ENCODE measurements at regions not wholly inside any gene's neighbourhood (a gene's known extent, or its start where the extent isn't known, plus 50 kb on each side); places are given as distances from the start of the nearest gene placed in this dataset.

DNA sequence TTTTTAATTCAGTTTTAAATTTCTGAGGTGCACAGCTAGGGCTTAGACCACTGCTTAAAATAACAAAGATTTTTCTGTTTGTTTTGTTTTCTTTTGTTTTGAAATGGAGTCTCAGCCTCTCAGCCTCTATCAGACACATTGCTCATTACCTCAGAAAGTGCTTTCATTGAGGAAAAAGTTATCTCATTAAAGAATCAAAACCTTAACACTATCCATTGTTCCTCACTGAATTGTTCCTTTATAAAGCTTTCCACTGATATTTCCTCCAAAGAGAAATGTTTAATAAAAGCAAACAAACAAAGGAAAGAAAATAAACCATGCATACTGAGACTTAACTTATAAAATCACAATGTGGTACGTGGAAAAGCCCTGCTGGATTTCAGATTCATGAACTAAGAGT is 63.8 kb downstream of the SIPA1L2 start:
- intact Hi-C loops (cut with micrococcal nuclease; ENCODE audit: unreplicated experiment) (no loop called here), in situ Hi-C loops (cut with HindIII; ENCODE audit: low pct_unique_long_range_greater_than_20kb, low sequenced_read_pairs) (no loop called here)
- H3K27ac ChIP-seq (ENCODE audit: low read length) = no peak overlapping the region
- H3K4me1 ChIP-seq (ENCODE audit: control insufficient read depth, insufficient read depth, low read length) = no peaks in the 10 kb centered on the region
- no peaks in the 10 kb centered on the region for H3K27me3 ChIP-seq (ENCODE audit: control insufficient read depth, insufficient read depth, low read length)
- no peaks in the 10 kb centered on the region for H3K9me3 ChIP-seq (ENCODE audit: control insufficient read depth, insufficient read depth, low read depth, low read length)
- POLR2A ChIA-PET = interaction anchor here (0.5 kb wide), 1 partner anchor 10 kb away, joined by 5 read pairs; no protein-coding TSS in a partner anchor
- no peaks in the 10 kb centered on the region for H3K36me3 ChIP-seq (ENCODE audit: control insufficient read depth, insufficient read depth, low read length)
- TF ChIP-seq TCF7L2 (IDR thresholded peaks at IDR 0.05; ENCODE audit: low read depth, low read length) = no peak
- TF ChIP-seq, protein P1, sequence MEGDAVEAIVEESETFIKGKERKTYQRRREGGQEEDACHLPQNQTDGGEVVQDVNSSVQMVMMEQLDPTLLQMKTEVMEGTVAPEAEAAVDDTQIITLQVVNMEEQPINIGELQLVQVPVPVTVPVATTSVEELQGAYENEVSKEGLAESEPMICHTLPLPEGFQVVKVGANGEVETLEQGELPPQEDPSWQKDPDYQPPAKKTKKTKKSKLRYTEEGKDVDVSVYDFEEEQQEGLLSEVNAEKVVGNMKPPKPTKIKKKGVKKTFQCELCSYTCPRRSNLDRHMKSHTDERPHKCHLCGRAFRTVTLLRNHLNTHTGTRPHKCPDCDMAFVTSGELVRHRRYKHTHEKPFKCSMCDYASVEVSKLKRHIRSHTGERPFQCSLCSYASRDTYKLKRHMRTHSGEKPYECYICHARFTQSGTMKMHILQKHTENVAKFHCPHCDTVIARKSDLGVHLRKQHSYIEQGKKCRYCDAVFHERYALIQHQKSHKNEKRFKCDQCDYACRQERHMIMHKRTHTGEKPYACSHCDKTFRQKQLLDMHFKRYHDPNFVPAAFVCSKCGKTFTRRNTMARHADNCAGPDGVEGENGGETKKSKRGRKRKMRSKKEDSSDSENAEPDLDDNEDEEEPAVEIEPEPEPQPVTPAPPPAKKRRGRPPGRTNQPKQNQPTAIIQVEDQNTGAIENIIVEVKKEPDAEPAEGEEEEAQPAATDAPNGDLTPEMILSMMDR (IDR thresholded peaks at IDR 0.05) = no peak
- TF ChIP-seq REST (IDR thresholded peaks at IDR 0.05; ENCODE audit: insufficient read depth in 1 of 2, low read depth in 2 of 2, low read length in 1 of 2) = no peak
- no peak for TF ChIP-seq SIN3A (IDR thresholded peaks at IDR 0.05; ENCODE audit: borderline replicate concordance, insufficient read depth, low read depth, low read length)
- TF ChIP-seq POLR2AphosphoS5 (IDR thresholded peaks at IDR 0.05; ENCODE audit: low read depth, low read length) = no peak
- no peak overlapping the region for H3K4me3 ChIP-seq (ENCODE audit: low read depth in 2 of 2, low read length in 2 of 2)
- no peak for DNase-seq (ENCODE audit: low read depth, low spot score)
- BruUV-seq (replicated peaks) = no TSS peak
- no peak for ATAC-seq
- CTCF ChIA-PET = no interaction called here

GRCh38 chr1:232562855-232563510 is 67.0 kb downstream of the SIPA1L2 start:
- no peaks in the 10 kb centered on the region for H3K9me3 ChIP-seq (ENCODE audit: control insufficient read depth, insufficient read depth, low read depth, low read length)
- no peak for DNase-seq (ENCODE audit: low read depth, low spot score)
- TF ChIP-seq TCF7L2 (IDR thresholded peaks at IDR 0.05; ENCODE audit: low read depth, low read length) (no peak), POLR2AphosphoS5 (IDR thresholded peaks at IDR 0.05; ENCODE audit: low read depth, low read length) (no peak), REST (IDR thresholded peaks at IDR 0.05; ENCODE audit: insufficient read depth in 1 of 2, low read depth in 2 of 2, low read length in 1 of 2) (no peak), SIN3A (IDR thresholded peaks at IDR 0.05; ENCODE audit: borderline replicate concordance, insufficient read depth, low read depth, low read length) (no peak)
- TF ChIP-seq, protein P1 (IDR thresholded peaks at IDR 0.05) = no peak
- H3K4me1 ChIP-seq (ENCODE audit: control insufficient read depth, insufficient read depth, low read length) = no peaks in the 10 kb centered on the region
- ChIA-PET CTCF (no interaction called here), POLR2A (no interaction called here)
- no peak overlapping the region for H3K4me3 ChIP-seq (ENCODE audit: low read depth in 2 of 2, low read length in 2 of 2)
- intact Hi-C loops (cut with micrococcal nuclease; ENCODE audit: unreplicated experiment) (no loop called here), in situ Hi-C loops (cut with HindIII; ENCODE audit: low pct_unique_long_range_greater_than_20kb, low sequenced_read_pairs) (no loop called here)
- H3K27me3 ChIP-seq (ENCODE audit: control insufficient read depth, insufficient read depth, low read length) = no peaks in the 10 kb centered on the region
- no TSS peak for BruUV-seq (replicated peaks)
- no peak for ATAC-seq
- H3K36me3 ChIP-seq (ENCODE audit: control insufficient read depth, insufficient read depth, low read length) = no peaks in the 10 kb centered on the region
- no peak overlapping the region for H3K27ac ChIP-seq (ENCODE audit: low read length)
